ENCODE measurements at regions not wholly inside any gene's neighbourhood (a gene's known extent, or its start where the extent isn't known, plus 50 kb on each side); places are given as distances from the start of the nearest gene placed in this dataset.

DNA sequence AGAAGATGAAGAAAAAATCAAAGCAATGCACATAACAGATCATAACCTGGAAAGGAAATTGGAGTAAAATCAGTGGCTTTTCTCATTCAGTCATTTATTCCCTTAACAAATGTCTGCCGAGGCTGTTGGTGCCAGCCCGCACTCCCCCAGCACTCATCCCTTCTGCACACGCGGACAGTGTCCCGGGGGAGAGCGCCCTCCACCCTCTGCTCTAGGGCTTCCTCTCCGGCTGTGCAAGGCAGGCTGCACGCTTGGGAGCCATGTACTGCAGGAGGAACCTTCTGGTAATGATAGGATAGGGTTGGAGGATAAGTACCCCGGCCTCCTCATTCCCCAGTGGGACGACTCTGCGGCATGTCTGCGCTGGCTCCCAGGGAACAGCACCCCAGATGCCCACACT lies 134.5 kb downstream of the PAX1 start:
- Histone ChIP-seq H3K27ac (no peak overlapping the region), H3K36me3 (ENCODE audit: insufficient read depth in 1 of 2, low read depth in 1 of 2) (no peaks in the 10 kb centered on the region), H3K4me1 (no peaks in the 10 kb centered on the region), H3K27me3 (ENCODE audit: insufficient read depth in 3 of 3, low read length in 2 of 3) (no peaks in the 10 kb centered on the region), H3K4me3 (no peak overlapping the region), H3K9me3 (peaks cover 4% of the 10 kb centered on the region)
- no peak for ATAC-seq
- no peak for DNase-seq
- TF ChIP-seq, protein P1, sequence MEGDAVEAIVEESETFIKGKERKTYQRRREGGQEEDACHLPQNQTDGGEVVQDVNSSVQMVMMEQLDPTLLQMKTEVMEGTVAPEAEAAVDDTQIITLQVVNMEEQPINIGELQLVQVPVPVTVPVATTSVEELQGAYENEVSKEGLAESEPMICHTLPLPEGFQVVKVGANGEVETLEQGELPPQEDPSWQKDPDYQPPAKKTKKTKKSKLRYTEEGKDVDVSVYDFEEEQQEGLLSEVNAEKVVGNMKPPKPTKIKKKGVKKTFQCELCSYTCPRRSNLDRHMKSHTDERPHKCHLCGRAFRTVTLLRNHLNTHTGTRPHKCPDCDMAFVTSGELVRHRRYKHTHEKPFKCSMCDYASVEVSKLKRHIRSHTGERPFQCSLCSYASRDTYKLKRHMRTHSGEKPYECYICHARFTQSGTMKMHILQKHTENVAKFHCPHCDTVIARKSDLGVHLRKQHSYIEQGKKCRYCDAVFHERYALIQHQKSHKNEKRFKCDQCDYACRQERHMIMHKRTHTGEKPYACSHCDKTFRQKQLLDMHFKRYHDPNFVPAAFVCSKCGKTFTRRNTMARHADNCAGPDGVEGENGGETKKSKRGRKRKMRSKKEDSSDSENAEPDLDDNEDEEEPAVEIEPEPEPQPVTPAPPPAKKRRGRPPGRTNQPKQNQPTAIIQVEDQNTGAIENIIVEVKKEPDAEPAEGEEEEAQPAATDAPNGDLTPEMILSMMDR (IDR thresholded peaks at IDR 0.05) = no peak
- intact Hi-C loops (cut with DNase I) = no loop called here
- WGBS, 3 donors = 71 to 79% (median 73%) methylated on average over 12 of the region's 12 CpGs

DNA sequence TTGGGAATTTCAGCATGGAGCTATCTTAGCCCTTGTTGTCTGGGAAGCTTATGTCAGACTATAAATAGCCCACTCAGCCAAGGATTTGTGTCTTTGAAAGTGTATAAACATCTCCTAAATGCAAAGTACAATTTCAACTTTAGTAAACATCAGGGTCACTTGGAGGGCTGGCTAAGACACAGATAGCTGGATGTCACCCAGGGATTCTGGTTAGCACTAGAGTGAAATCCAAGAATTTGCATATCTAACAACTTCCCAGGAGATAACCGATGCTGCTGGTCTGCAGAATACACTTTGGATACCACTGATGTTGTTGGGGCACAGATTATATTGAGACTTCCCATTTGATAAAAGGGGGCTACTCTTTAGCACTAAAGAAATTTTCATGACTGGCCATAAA lies 130.9 kb downstream of the PAX1 start:
- 42 to 43% (median 42%) methylated on average over 1 of the region's 1 CpG for WGBS, 3 donors
- intact Hi-C loops (cut with DNase I) = no loop called here

DNA sequence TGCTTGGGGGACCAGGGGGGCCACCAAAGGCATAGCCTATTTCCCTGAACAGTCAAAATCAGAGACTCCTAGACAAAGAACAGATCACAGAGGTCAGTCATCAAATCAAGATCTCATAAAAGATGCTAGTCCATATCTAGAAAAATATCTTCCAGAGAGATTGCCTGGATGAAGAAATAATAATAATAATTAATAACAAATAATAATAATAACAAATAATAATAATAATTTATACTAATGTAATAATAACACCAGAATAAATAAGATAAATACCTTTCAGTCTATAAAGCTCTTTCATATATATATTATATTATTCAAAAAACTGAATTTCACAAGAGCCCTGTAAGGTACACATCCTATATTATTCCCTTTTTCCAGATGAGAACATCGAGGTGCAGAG lies 129.6 kb downstream of the PAX1 start:
- H3K4me1 ChIP-seq = no peaks in the 10 kb centered on the region
- H3K27ac ChIP-seq = no peak overlapping the region
- no peaks in the 10 kb centered on the region for H3K9me3 ChIP-seq
- 83 to 96% (median 84%) methylated on average over 1 of the region's 1 CpG for WGBS, 3 donors
- no peaks in the 10 kb centered on the region for H3K36me3 ChIP-seq (ENCODE audit: insufficient read depth in 1 of 2, low read depth in 1 of 2)
- DNase-seq (no peak), ATAC-seq (no peak)
- intact Hi-C loops (cut with DNase I) = no loop called here
- TF ChIP-seq, protein P1 (IDR thresholded peaks at IDR 0.05) = no peak
- no peaks in the 10 kb centered on the region for H3K27me3 ChIP-seq (ENCODE audit: insufficient read depth in 3 of 3, low read length in 2 of 3)
- H3K4me3 ChIP-seq = no peak overlapping the region

More for the DNA sequence above, 130.9 kb downstream of the PAX1 start:
- Histone ChIP-seq H3K27me3 (ENCODE audit: insufficient read depth in 3 of 3, low read length in 2 of 3) (no peaks in the 10 kb centered on the region), H3K4me1 (no peaks in the 10 kb centered on the region), H3K36me3 (ENCODE audit: insufficient read depth in 1 of 2, low read depth in 1 of 2) (no peaks in the 10 kb centered on the region), H3K9me3 (no peaks in the 10 kb centered on the region), H3K4me3 (no peak overlapping the region), H3K27ac (no peak overlapping the region)
- no peak for ATAC-seq
- TF ChIP-seq, protein P1 (IDR thresholded peaks at IDR 0.05) = no peak
- no peak for DNase-seq

DNA sequence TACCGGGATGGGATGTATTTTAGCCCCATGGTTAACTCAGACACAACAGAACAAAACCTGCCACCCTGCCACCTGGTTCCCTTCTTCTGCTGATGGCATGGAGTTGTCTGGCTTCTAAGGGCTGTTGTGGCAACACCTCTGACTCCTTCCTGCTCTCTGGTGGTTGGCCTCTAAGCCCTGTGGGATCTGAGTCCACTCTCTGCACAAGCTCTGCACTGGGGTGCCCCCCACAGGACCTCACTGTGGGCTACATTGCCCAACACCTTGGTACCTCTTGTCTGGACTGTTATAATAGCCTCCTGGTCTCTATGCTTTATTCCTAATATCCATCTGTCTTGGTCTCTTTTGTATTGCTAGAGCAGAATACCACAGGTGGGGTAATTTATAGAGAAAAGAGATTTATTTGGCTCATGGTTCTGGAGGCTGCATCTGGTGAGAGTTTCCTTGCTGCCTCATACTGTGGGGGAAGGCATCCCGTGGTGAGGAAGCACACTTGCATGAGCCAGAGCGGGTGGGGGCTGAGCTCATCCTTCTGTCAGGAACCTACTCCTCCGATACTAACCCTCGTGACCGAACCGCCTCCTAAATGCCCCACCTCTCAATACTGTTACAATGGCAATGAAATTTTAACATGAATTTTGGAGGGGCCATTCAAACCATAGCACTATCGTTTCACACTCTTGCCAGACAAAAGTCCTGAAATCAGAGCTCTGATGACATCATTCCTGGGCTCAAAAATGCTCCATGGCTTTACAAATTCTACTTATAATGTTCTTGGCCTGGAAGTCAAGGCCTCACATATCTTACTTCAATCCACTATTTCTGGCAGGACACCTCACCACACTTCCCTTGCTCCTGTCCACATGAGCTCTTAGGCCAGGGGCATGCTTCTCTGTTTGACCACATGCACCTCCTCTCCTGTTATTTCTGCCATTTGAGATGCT lies 127.2 kb downstream of the PAX1 start:
- Histone ChIP-seq H3K4me1 (no peaks in the 10 kb centered on the region), H3K36me3 (ENCODE audit: insufficient read depth in 1 of 2, low read depth in 1 of 2) (no peaks in the 10 kb centered on the region), H3K4me3 (no peak overlapping the region), H3K27ac (no peak overlapping the region), H3K27me3 (ENCODE audit: insufficient read depth in 3 of 3, low read length in 2 of 3) (no peaks in the 10 kb centered on the region), H3K9me3 (no peaks in the 10 kb centered on the region)
- DNase-seq = no peak
- intact Hi-C loops (cut with DNase I) = no loop called here
- TF ChIP-seq, protein P1 (IDR thresholded peaks at IDR 0.05) = no peak
- peak in 1 of 4 donors; percentile 42 for ATAC-seq
- WGBS, 3 donors = 30 to 40% (median 33%) methylated on average over 8 of the region's 8 CpGs
